ENCODE measurements at regions not wholly inside any gene's neighbourhood (a gene's known extent, or its start where the extent isn't known, plus 50 kb on each side); places are given as distances from the start of the nearest gene placed in this dataset.

- Histone ChIP-seq H3K4me2 (no peak overlapping the region), H3K79me2 (ENCODE audit: insufficient read depth, low read depth) (no peaks in the 10 kb centered on the region), H3K9ac (no peak overlapping the region), H3K27me3 (ENCODE audit: insufficient read depth, low read depth) (no peaks in the 10 kb centered on the region), H3K27ac (no peak overlapping the region), H3K4me1 (ENCODE audit: low read depth, poor library complexity, severe bottlenecking) (no peaks in the 10 kb centered on the region), H3K4me3 (IDR thresholded peaks at IDR 0.05; ENCODE audit: insufficient read depth, low read depth, low read length) (no peak overlapping the region), H4K20me1 (ENCODE audit: insufficient read depth) (no peaks in the 10 kb centered on the region), H2AFZ (ENCODE audit: low read depth) (no peak overlapping the region), H3K36me3 (ENCODE audit: insufficient read depth) (no peaks in the 10 kb centered on the region; the same call in 1 of the 2 replicates)
- no peak for TF ChIP-seq CTCF (conservative IDR thresholded peaks at IDR 0.05; ENCODE audit: low read depth, low read length)
Measured at GRCh38 chr21:38625000-38625399, 126.7 kb upstream of the ERG start.

GRCh38 chr21:38626306-38626705 is 128.0 kb upstream of the ERG start:
- Histone ChIP-seq H3K9ac (no peak overlapping the region), H3K4me3 (IDR thresholded peaks at IDR 0.05; ENCODE audit: insufficient read depth, low read depth, low read length) (no peak overlapping the region), H3K36me3 (ENCODE audit: insufficient read depth) (no peaks in the 10 kb centered on the region; the same call in 1 of the 2 replicates), H3K4me2 (no peak overlapping the region), H3K27me3 (ENCODE audit: insufficient read depth, low read depth) (no peaks in the 10 kb centered on the region), H3K79me2 (ENCODE audit: insufficient read depth, low read depth) (no peaks in the 10 kb centered on the region), H3K4me1 (ENCODE audit: low read depth, poor library complexity, severe bottlenecking) (no peaks in the 10 kb centered on the region), H2AFZ (ENCODE audit: low read depth) (no peak overlapping the region), H4K20me1 (ENCODE audit: insufficient read depth) (no peaks in the 10 kb centered on the region), H3K27ac (no peak overlapping the region)
- TF ChIP-seq CTCF (conservative IDR thresholded peaks at IDR 0.05; ENCODE audit: low read depth, low read length): no peak

- H3K4me3 ChIP-seq (IDR thresholded peaks at IDR 0.05; ENCODE audit: insufficient read depth, low read depth, low read length): no peak overlapping the region
- no peak overlapping the region for H3K27ac ChIP-seq
- H4K20me1 ChIP-seq (ENCODE audit: insufficient read depth): no peaks in the 10 kb centered on the region
- no peak overlapping the region for H2AFZ ChIP-seq (ENCODE audit: low read depth)
- no peak overlapping the region for H3K9ac ChIP-seq
- no peaks in the 10 kb centered on the region for H3K4me1 ChIP-seq (ENCODE audit: low read depth, poor library complexity, severe bottlenecking)
- no peak for TF ChIP-seq CTCF (conservative IDR thresholded peaks at IDR 0.05; ENCODE audit: low read depth, low read length)
- no peaks in the 10 kb centered on the region for H3K79me2 ChIP-seq (ENCODE audit: insufficient read depth, low read depth)
- no peaks in the 10 kb centered on the region for H3K27me3 ChIP-seq (ENCODE audit: insufficient read depth, low read depth)
- no peaks in the 10 kb centered on the region; the same call in 1 of the 2 replicates for H3K36me3 ChIP-seq (ENCODE audit: insufficient read depth)
- no peak overlapping the region for H3K4me2 ChIP-seq
Measured at GRCh38 chr21:38628349-38628748, 130.1 kb upstream of the ERG start.

- no peak overlapping the region for H3K9ac ChIP-seq
- no peak overlapping the region for H3K27ac ChIP-seq
- no peak for TF ChIP-seq CTCF (conservative IDR thresholded peaks at IDR 0.05; ENCODE audit: low read depth, low read length)
- H3K4me3 ChIP-seq (IDR thresholded peaks at IDR 0.05; ENCODE audit: insufficient read depth, low read depth, low read length): no peak overlapping the region
- no peak overlapping the region for H2AFZ ChIP-seq (ENCODE audit: low read depth)
- H3K4me2 ChIP-seq: no peak overlapping the region
- H3K36me3 ChIP-seq (ENCODE audit: insufficient read depth): no peaks in the 10 kb centered on the region; the same call in 1 of the 2 replicates
- no peaks in the 10 kb centered on the region for H3K27me3 ChIP-seq (ENCODE audit: insufficient read depth, low read depth)
- no peaks in the 10 kb centered on the region for H3K79me2 ChIP-seq (ENCODE audit: insufficient read depth, low read depth)
- H3K4me1 ChIP-seq (ENCODE audit: low read depth, poor library complexity, severe bottlenecking): no peaks in the 10 kb centered on the region
- H4K20me1 ChIP-seq (ENCODE audit: insufficient read depth): no peaks in the 10 kb centered on the region
Measured at GRCh38 chr21:38631206-38631605, 132.9 kb upstream of the ERG start.

All from KMS-11 (cell line).